K562 (cell line): ENCODE measurements at regions not wholly inside any gene's neighbourhood (a gene's known extent, or its start where the extent isn't known, plus 50 kb on each side); places are given as distances from the start of the nearest gene placed in this dataset.

Experiments
- ATAC-seq: fragments of 200-7000 bp; cut with Tn5 transposase; 3 replicates; pipeline ENCODE4 v1.9.1; 2020; ENCODE audit warnings: moderate library complexity
- BruUV-seq: library from RNA; stranded (reverse); fragments of 400-500 nt; replicated peaks from 2 replicates; lab custom pipeline; 2021; lab: Mats Ljungman, UMichigan
- CTCF ChIA-PET: fragments of 300-600 bp; formaldehyde crosslinking; extraction: SDS; loops from one replicate; lab custom pipeline; 2021; ENCODE audit warnings: low intra/inter-chr PET ratio; lab: Yijun Ruan, JAX
- POLR2A ChIA-PET: fragments of 300-600, 350-650 bp; sonication (Branson Sonifier 250); formaldehyde crosslinking; extraction: SDS; loops from one replicate; lab custom pipeline; 2021; ENCODE audit warnings: antibody characterized with exemption, inconsistent platforms; lab: Yijun Ruan, JAX
- DNase-seq, 4 experiments: peaks; one replicate each; pipeline versions ENCODE4 v3.0.0 to v3.0.0-alpha.2; 2011 to 2018; ENCODE audit warnings: low spot score in 3 of 4, mixed read lengths in 3 of 4; ENCODE audit errors: extremely low read depth in 1 of 4
- FAIRE-seq: peaks from 2 replicates; lab custom pipeline; 2011; peaks lifted over from hg19 to GRCh38; lab: Jason Lieb, UNC
- H2AFZ ChIP-seq: 2 replicates; pipeline ENCODE4 v1.6.0; 2011; ENCODE audit warnings: low read depth, low read length, control low read depth, inconsistent platforms
- H3K27ac ChIP-seq: fragments of 200-600 bp; 3 replicates; pipeline ENCODE4 v1.8.0; 2011; ENCODE audit warnings: low read depth, mild to moderate bottlenecking, control low read depth, inconsistent platforms, low read length, moderate library complexity, mixed read lengths; ENCODE audit errors: extremely low read depth
- H3K27me3 ChIP-seq, 2 experiments: fragments of 300-600 bp in 1 of 2; 2 replicates in 1 of 2; 3 replicates in 1 of 2; pipeline versions ENCODE4 v1.6.0 to v1.8.0; 2011; ENCODE audit warnings: inconsistent platforms in 2 of 2, low read length in 2 of 2, mild to moderate bottlenecking in 1 of 2, mixed read lengths in 1 of 2, moderate library complexity in 1 of 2; ENCODE audit not compliant: control insufficient read depth in 2 of 2, insufficient read depth in 2 of 2
- H3K36me3 ChIP-seq: fragments of 300-600 bp; 3 replicates; pipeline ENCODE4 v1.8.0; 2011; ENCODE audit warnings: mild to moderate bottlenecking, low read length, inconsistent platforms; ENCODE audit not compliant: control insufficient read depth, insufficient read depth
- H3K4me1 ChIP-seq, 2 experiments: fragments of 200-600 bp in 1 of 2; replicated peaks in 1 of 2; 2 replicates in 1 of 2; 3 replicates in 1 of 2; pipeline versions ENCODE4 v1.5.1 to v1.8.0; 2011; ENCODE audit warnings: inconsistent platforms in 2 of 2, low read length in 2 of 2, mild to moderate bottlenecking in 1 of 2, mixed read lengths in 1 of 2, moderate library complexity in 1 of 2; ENCODE audit not compliant: control insufficient read depth in 2 of 2, insufficient read depth in 2 of 2
- H3K4me2 ChIP-seq: 2 replicates; pipeline ENCODE4 v1.6.1; 2011; ENCODE audit warnings: low read length, control low read depth, inconsistent platforms, mixed read lengths; ENCODE audit not compliant: insufficient read depth
- H3K4me3 ChIP-seq: fragments of 200-600 bp; sonication (generic), shearing (Covaris generic); 2 replicates; pipeline ENCODE4 v1.5.1; 2016; ENCODE audit warnings: control low read depth, inconsistent platforms
- H3K79me2 ChIP-seq: fragments of 200-600 bp; 3 replicates; pipeline ENCODE4 v1.8.0; 2011; ENCODE audit warnings: low read length, inconsistent platforms; ENCODE audit not compliant: control insufficient read depth, insufficient read depth
- H3K9ac ChIP-seq, 2 experiments: 2 replicates each; pipeline versions ENCODE4 v1.6.0 to v1.6.1; 2011; ENCODE audit warnings: low read depth in 2 of 2, low read length in 2 of 2, control low read depth in 1 of 2, inconsistent platforms in 1 of 2, mild to moderate bottlenecking in 1 of 2, mixed read lengths in 1 of 2; ENCODE audit not compliant: insufficient read depth in 1 of 2
- H3K9me1 ChIP-seq: one replicate; pipeline ENCODE4 v1.6.0; 2011; ENCODE audit warnings: inconsistent platforms, mild to moderate bottlenecking, low read length, moderate library complexity; ENCODE audit not compliant: control insufficient read depth, insufficient read depth
- H3K9me3 ChIP-seq: replicated peaks from 2 replicates; pipeline ENCODE4 v1.5.1; 2011; ENCODE audit warnings: low read depth, low read length, inconsistent platforms; ENCODE audit not compliant: control insufficient read depth, insufficient read depth
- H4K20me1 ChIP-seq: replicated peaks from 2 replicates; pipeline ENCODE4 v1.6.1; 2011; ENCODE audit warnings: low read length, inconsistent platforms, mixed read lengths; ENCODE audit not compliant: control insufficient read depth, insufficient read depth
- CHD4 ChIP-seq: fragments of 200-600 bp; sonication (generic); IDR thresholded peaks from 3 replicates; pipeline ENCODE4 v1.6.1; 2012; ENCODE audit warnings: low read depth, mild to moderate bottlenecking, mixed read lengths, low read length, inconsistent platforms; ENCODE audit not compliant: insufficient read depth, insufficient replicate concordance, poor library complexity, severe bottlenecking
- EHMT2 ChIP-seq: fragments of 450-650 bp; IDR thresholded peaks from 2 replicates; pipeline ENCODE4 v1.6.1; 2018; ENCODE audit warnings: antibody characterized with exemption
- ESRRA ChIP-seq: fragments of 450-650 bp; IDR thresholded peaks from 2 replicates; pipeline ENCODE4 v1.6.1; 2014; ENCODE audit warnings: low read depth, mild to moderate bottlenecking, moderate library complexity, borderline replicate concordance
- FOXA3 ChIP-seq, 2 experiments: fragments of 450-650 bp in 1 of 2; sonication (generic) in 1 of 2; formaldehyde crosslinking; IDR thresholded peaks in 1 of 2; conservative IDR thresholded peaks in 1 of 2; 2 replicates each; pipeline versions ENCODE4 v1.4.0 to v1.8.0; 2020 to 2022; ENCODE audit warnings: mild to moderate bottlenecking in 2 of 2, missing genetic modification reagents in 1 of 2
- NCOA2 ChIP-seq, 2 experiments: fragments of 450-650 bp; IDR thresholded peaks; 2 replicates each; pipeline ENCODE4 v1.6.1; 2018; ENCODE audit warnings: mild to moderate bottlenecking in 2 of 2, moderate library complexity in 1 of 2; ENCODE audit not compliant: partially characterized antibody in 2 of 2
- NCOA6 ChIP-seq: fragments of 450-650 bp; IDR thresholded peaks from 2 replicates; pipeline ENCODE4 v1.6.1; 2017; ENCODE audit warnings: mild to moderate bottlenecking
- POLR2AphosphoS2 ChIP-seq: IDR thresholded peaks from 2 replicates; pipeline ENCODE4 v1.6.1; 2012; ENCODE audit warnings: low read length, improper control_type of control experiment
- SMARCB1 ChIP-seq: IDR thresholded peaks from 2 replicates; pipeline ENCODE4 v1.6.1; 2011; ENCODE audit warnings: improper control_type of control experiment, low read depth; ENCODE audit not compliant: insufficient read length
- ZFP36 ChIP-seq: fragments of 150-350 bp; IDR thresholded peaks from 2 replicates; pipeline ENCODE4 v1.6.1; 2018; ENCODE audit warnings: low read length, low read depth; ENCODE audit not compliant: partially characterized antibody
- ZNF184 ChIP-seq: sonication (generic); formaldehyde crosslinking; IDR thresholded peaks from 2 replicates; pipeline ENCODE4 v1.5.0; 2020; ENCODE audit warnings: missing genetic modification reagents
- ZNF699 ChIP-seq: fragments of 250-450 bp; sonication (Bioruptor Pico); IDR thresholded peaks from 2 replicates; pipeline ENCODE4 v1.8.0; 2021; ENCODE audit warnings: mild to moderate bottlenecking, moderate library complexity; ENCODE audit not compliant: insufficient replicate concordance
- WGBS: fragments of 100-300 bp; shearing (Covaris generic); methylation state at CpG from one replicate; pipeline ENCODE4 v1.1.6; 2016; ENCODE audit warnings: low coverage, mixed read lengths; ENCODE audit not compliant: insufficient coverage; ENCODE audit errors: missing lambda C conversion rate; 5-methylcytosine and 5-hydroxymethylcytosine counted together
- in situ Hi-C: fragments of 300-500 bp; cut with MboI; formaldehyde crosslinking; loops from 4 replicates; pipeline ENCODE4 v1.15.0; 2018; ENCODE audit warnings: inconsistent platforms, mixed read lengths
- intact Hi-C: fragments of 100-400 bp; cut with micrococcal nuclease; formaldehyde crosslinking; loops from 2 replicates; pipeline ENCODE4 v1.14.2; 2022
- TF ChIP-seq, protein P1 (sequence below): fragments of 450-650 bp; IDR thresholded peaks from 2 replicates; pipeline ENCODE4 v1.7.0; 2016; ENCODE audit warnings: borderline replicate concordance

DNA sequence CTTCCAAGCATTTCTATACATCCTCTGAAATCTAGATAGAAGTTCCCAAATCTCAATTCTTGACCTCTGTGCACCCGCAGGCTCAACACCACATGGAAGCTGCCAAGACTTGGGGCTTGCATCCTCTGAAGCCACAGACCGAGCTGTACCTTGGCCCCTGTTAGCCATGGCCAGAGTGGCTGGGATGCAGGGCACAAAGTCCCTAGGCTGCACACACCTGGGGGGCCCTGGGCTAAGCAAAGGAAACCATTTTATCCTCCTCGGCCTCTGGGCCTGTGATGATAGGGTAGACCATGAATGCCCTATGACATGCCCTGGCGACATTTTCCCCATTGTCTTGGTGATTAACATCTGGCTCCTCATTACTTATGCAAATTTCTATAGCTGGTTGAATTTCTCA, 97.1 kb upstream of the CCDC39 start:
- H3K4me1 ChIP-seq, result no peaks in the 10 kb centered on the region
- H3K4me2 ChIP-seq, result no peak overlapping the region
- no peak overlapping the region for H3K27ac ChIP-seq
- no peak for DNase-seq
- WGBS, result 0% methylated on average over 4 of the region's 4 CpGs
- ChIA-PET CTCF (interaction anchor here (0.7 kb wide), 1 partner anchor 831 kb away, joined by 3 read pairs; no protein-coding TSS in a partner anchor), POLR2A (no interaction called here)
- no peak for ATAC-seq
- intact Hi-C loops, result no loop called here
- no peaks in the 10 kb centered on the region for H4K20me1 ChIP-seq
- no peaks in the 10 kb centered on the region for H3K9me1 ChIP-seq
- TF ChIP-seq SMARCB1, result no peak
- TF ChIP-seq ZNF184, result no peak
- TF ChIP-seq ZFP36, result peak; percentile 29
- TF ChIP-seq CHD4, result no peak
- H3K36me3 ChIP-seq, result no peaks in the 10 kb centered on the region
- no peaks in the 10 kb centered on the region for H3K27me3 ChIP-seq
- H3K9ac ChIP-seq, result no peak overlapping the region
- no peak overlapping the region for H2AFZ ChIP-seq
- BruUV-seq, result no TSS peak
- in situ Hi-C loops, result no loop called here
- H3K9me3 ChIP-seq, result no peaks in the 10 kb centered on the region
- H3K4me3 ChIP-seq, result no peak overlapping the region
- H3K79me2 ChIP-seq, result no peaks in the 10 kb centered on the region
- FAIRE-seq, result no peak

DNA sequence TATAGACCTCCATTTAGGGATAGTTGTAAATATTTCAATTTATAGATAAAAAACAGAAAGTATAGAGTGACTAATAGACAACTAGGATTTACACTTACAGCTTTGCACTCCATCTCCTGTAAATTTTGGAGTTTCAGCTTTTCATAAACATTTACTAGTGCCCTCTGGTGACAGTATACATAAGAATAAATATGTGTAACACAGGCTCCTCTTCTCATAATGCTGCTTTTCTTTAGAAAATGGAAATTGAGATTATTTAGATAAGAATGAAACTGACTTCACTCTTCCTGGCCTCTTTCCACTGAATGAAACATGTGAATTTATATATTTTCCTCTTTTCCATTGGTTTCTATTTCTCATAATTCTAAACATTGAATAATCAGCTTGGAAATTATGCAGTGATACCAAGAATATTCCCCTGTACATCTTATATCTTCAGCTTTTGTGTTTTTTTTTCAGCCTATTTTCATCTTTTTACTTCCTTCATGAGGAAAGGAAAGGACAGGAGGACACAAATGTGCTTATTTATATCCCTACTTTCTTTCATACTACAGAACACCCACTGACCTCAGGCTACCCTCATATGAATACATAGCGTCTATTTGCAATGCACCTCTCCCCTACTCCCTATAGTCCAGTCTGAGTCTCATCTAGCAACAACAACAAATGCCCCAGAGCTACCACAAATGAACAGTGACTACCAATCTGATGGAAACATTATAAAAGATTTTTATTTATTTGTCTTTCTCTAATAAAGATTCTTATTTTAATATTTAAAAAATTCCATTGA, 103.1 kb upstream of the CCDC39 start:
- Histone ChIP-seq H2AFZ (no peak overlapping the region), H3K27ac (no peak overlapping the region), H4K20me1 (no peaks in the 10 kb centered on the region), H3K9me1 (no peaks in the 10 kb centered on the region), H3K36me3 (no peaks in the 10 kb centered on the region), H3K79me2 (no peaks in the 10 kb centered on the region), H3K9me3 (no peaks in the 10 kb centered on the region), H3K27me3 (no peaks in the 10 kb centered on the region), H3K4me3 (no peak overlapping the region), H3K9ac (no peak overlapping the region), H3K4me2 (no peak overlapping the region), H3K4me1 (no peaks in the 10 kb centered on the region)
- ChIA-PET POLR2A (interaction anchor here (0.9 kb wide), 1 partner anchor 9 kb away, joined by 3 read pairs; no protein-coding TSS in a partner anchor), CTCF (no interaction called here)
- in situ Hi-C loops, result no loop called here
- no TSS peak for BruUV-seq
- ATAC-seq (no peak), DNase-seq (no peak), FAIRE-seq (no peak)
- intact Hi-C loops, result no loop called here
- 0% methylated on average over 1 of the region's 1 CpG for WGBS
- no peak for TF ChIP-seq NCOA6
- no peak for TF ChIP-seq POLR2AphosphoS2
- no peak for TF ChIP-seq NCOA2 (IDR thresholded peaks at IDR 0.05; ENCODE audit: partially characterized antibody in 2 of 2)
- no peak for TF ChIP-seq ZNF699 (CRISPR knock-in tag)
- TF ChIP-seq, protein P1, sequence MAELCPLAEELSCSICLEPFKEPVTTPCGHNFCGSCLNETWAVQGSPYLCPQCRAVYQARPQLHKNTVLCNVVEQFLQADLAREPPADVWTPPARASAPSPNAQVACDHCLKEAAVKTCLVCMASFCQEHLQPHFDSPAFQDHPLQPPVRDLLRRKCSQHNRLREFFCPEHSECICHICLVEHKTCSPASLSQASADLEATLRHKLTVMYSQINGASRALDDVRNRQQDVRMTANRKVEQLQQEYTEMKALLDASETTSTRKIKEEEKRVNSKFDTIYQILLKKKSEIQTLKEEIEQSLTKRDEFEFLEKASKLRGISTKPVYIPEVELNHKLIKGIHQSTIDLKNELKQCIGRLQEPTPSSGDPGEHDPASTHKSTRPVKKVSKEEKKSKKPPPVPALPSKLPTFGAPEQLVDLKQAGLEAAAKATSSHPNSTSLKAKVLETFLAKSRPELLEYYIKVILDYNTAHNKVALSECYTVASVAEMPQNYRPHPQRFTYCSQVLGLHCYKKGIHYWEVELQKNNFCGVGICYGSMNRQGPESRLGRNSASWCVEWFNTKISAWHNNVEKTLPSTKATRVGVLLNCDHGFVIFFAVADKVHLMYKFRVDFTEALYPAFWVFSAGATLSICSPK, result no peak
- no peak for TF ChIP-seq ESRRA
- no peak for TF ChIP-seq EHMT2
- TF ChIP-seq FOXA3 (CRISPR knock-in tag; conservative IDR thresholded peaks at IDR 0.05 in 1 of 2, IDR thresholded peaks at IDR 0.05 in 1 of 2), result no peak
